ENCODE measurements at regions not wholly inside any gene's neighbourhood (a gene's known extent, or its start where the extent isn't known, plus 50 kb on each side); places are given as distances from the start of the nearest gene placed in this dataset.

- DNase-seq (ENCODE audit: low spot score): peak; percentile 5
Observed at GRCh38 chr11:24064309-24064903, 432.4 kb upstream of the LUZP2 start.

- no peak for DNase-seq (ENCODE audit: low spot score)
Observed at GRCh38 chr11:24068197-24068596, 428.7 kb upstream of the LUZP2 start.

- no peak for DNase-seq (ENCODE audit: low spot score)
Observed at GRCh38 chr11:24070435-24070834, 426.4 kb upstream of the LUZP2 start.

- no peak for DNase-seq (ENCODE audit: low spot score)
Observed at GRCh38 chr11:24078018-24078417, 418.8 kb upstream of the LUZP2 start.

- DNase-seq (ENCODE audit: low spot score): no peak
Observed at GRCh38 chr11:24082241-24082640, 414.6 kb upstream of the LUZP2 start.

- no peak for DNase-seq (ENCODE audit: low spot score)
Observed at GRCh38 chr11:24082860-24083259, 414.0 kb upstream of the LUZP2 start.

- DNase-seq (ENCODE audit: low spot score): no peak
Observed at GRCh38 chr11:24084956-24085355, 411.9 kb upstream of the LUZP2 start.

- no peak for DNase-seq (ENCODE audit: low spot score)
Observed at GRCh38 chr11:24086921-24087320, 409.9 kb upstream of the LUZP2 start.

GRCh38 chr11:24091594-24091993 lies 405.3 kb upstream of the LUZP2 start:
- no peak for DNase-seq (ENCODE audit: low spot score)

GRCh38 chr11:24093375-24093774 lies 403.5 kb upstream of the LUZP2 start:
- DNase-seq (ENCODE audit: low spot score): peak; percentile 15

- no peak for DNase-seq (ENCODE audit: low spot score)
Observed at GRCh38 chr11:24108609-24109008, 388.2 kb upstream of the LUZP2 start.

GRCh38 chr11:24122291-24122690 lies 374.6 kb upstream of the LUZP2 start:
- no peak for DNase-seq (ENCODE audit: low spot score)

- no peak for DNase-seq (ENCODE audit: low spot score)
Observed at GRCh38 chr11:24124876-24125275, 372.0 kb upstream of the LUZP2 start.

GRCh38 chr11:24131698-24132097 lies 365.2 kb upstream of the LUZP2 start:
- no peak for DNase-seq (ENCODE audit: low spot score)

- DNase-seq (ENCODE audit: low spot score): no peak
Observed at GRCh38 chr11:24132471-24132870, 364.4 kb upstream of the LUZP2 start.

GRCh38 chr11:24134879-24135589 lies 361.8 kb upstream of the LUZP2 start:
- DNase-seq (ENCODE audit: low spot score): no peak

- no peak for DNase-seq (ENCODE audit: low spot score)
Observed at GRCh38 chr11:24142062-24142461, 354.8 kb upstream of the LUZP2 start.

GRCh38 chr11:24145411-24145810 lies 351.4 kb upstream of the LUZP2 start:
- no peak for DNase-seq (ENCODE audit: low spot score)

- DNase-seq (ENCODE audit: low spot score): no peak
Observed at GRCh38 chr11:24153337-24153736, 343.5 kb upstream of the LUZP2 start.

- DNase-seq (ENCODE audit: low spot score): no peak
Observed at GRCh38 chr11:24155792-24156191, 341.1 kb upstream of the LUZP2 start.

- no peak for DNase-seq (ENCODE audit: low spot score)
Observed at GRCh38 chr11:24157316-24157715, 339.5 kb upstream of the LUZP2 start.

GRCh38 chr11:24161587-24161986 lies 335.3 kb upstream of the LUZP2 start:
- DNase-seq (ENCODE audit: low spot score): no peak

GRCh38 chr11:24163146-24163545 lies 333.7 kb upstream of the LUZP2 start:
- no peak for DNase-seq (ENCODE audit: low spot score)

- DNase-seq (ENCODE audit: low spot score): no peak
Observed at GRCh38 chr11:24163841-24164240, 333.0 kb upstream of the LUZP2 start.
